ENCODE measurements at regions not wholly inside any gene's neighbourhood (a gene's known extent, or its start where the extent isn't known, plus 50 kb on each side); places are given as distances from the start of the nearest gene placed in this dataset.

DNA sequence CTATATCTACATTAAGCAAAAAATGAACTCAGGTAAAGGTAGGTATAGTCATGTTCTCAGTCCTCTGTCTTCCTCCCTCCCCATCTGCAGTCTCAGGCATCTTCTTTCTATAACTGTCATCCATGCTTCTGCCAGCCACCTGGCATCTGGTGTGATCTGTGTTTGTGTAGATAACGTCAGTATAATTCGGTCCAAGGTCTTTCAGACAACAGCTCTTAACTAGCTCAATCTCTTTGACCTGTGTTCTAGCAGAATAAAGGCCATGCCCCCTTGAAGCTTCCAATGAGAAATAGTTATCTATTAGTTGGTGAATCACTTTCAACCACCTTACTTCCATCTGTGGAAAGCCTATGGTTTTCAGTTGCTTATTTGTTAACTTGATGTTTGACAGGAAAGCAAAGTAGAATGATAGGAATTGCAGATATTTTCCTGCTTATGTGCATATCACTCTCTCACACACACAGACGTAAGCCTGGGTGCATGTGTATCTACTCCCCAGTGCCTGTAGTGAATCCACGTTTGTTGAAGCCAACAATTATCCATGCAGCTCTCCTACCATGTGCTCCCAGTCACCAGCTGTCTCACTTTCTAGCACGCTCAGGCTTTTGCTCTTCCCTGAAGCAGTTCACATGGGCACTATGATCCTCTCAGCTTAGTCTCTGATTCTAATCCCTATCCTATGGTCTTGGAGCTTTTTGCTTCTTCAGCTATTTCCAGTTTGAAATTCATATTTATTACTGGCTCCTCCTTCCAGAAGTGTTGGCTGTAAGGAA, 433.7 kb upstream of the MANEA start:
- H3K4me3 ChIP-seq (ENCODE audit: extremely low read depth in 1 of 4, insufficient read depth in 2 of 4, low read depth in 3 of 4, low read length in 4 of 4) = no peak overlapping the region
- no peak overlapping the region for H3K18ac ChIP-seq (ENCODE audit: extremely low read depth, low read length)
- H4K5ac ChIP-seq (ENCODE audit: insufficient read length, low read depth, low read length) = no peak overlapping the region
- H4K20me1 ChIP-seq (replicated peaks in 1 of 2; ENCODE audit: control insufficient read depth in 1 of 2, insufficient read depth in 2 of 2, low read length in 2 of 2) = no peaks in the 10 kb centered on the region
- FAIRE-seq (no peak), DNase-seq (ENCODE audit: low read depth in 1 of 2, low spot score in 2 of 2) (no peak)
- no peaks in the 10 kb centered on the region for H3K79me1 ChIP-seq (ENCODE audit: low read depth, low read length)
- no peak overlapping the region for H2BK20ac ChIP-seq (ENCODE audit: low read length)
- H3K9ac ChIP-seq (replicated peaks in 1 of 4; ENCODE audit: extremely low read depth in 1 of 4, low read depth in 3 of 4, low read length in 3 of 4) = no peak overlapping the region
- H3K9me3 ChIP-seq (ENCODE audit: insufficient read depth in 2 of 2, low read depth in 1 of 2, low read length in 1 of 2) = no peaks in the 10 kb centered on the region
- no peak overlapping the region for H3K4ac ChIP-seq (replicated peaks; ENCODE audit: insufficient read length, low read depth, low read length)
- H4K8ac ChIP-seq (ENCODE audit: extremely low read depth, insufficient read depth, low read length) = no peak overlapping the region
- no peak overlapping the region for H2BK5ac ChIP-seq (ENCODE audit: low read depth, low read length)
- H3K4me1 ChIP-seq (replicated peaks in 1 of 4; ENCODE audit: control insufficient read depth in 3 of 4, insufficient read depth in 4 of 4, low read length in 3 of 4) = no peaks in the 10 kb centered on the region
- ChIA-PET CTCF (ENCODE audit: partially characterized antibody) (interaction anchor here (0.5 to 1.7 kb wide), 3 partner anchors 10 to 507 kb away, joined by 3 to 5 read pairs (median 4); no protein-coding TSS in a partner anchor), POLR2A (ENCODE audit: partially characterized antibody) (no interaction called here)
- no peaks in the 10 kb centered on the region for H3K36me3 ChIP-seq (ENCODE audit: control insufficient read depth in 2 of 4, insufficient read depth in 4 of 4, low read length in 3 of 4)
- no peak overlapping the region for H3K23ac ChIP-seq (ENCODE audit: insufficient read length)
- no peak overlapping the region for H3K56ac ChIP-seq (replicated peaks; ENCODE audit: insufficient read length, low read depth, low read length)
- no peak overlapping the region for H4K91ac ChIP-seq (replicated peaks; ENCODE audit: insufficient read length, low read length)
- 70% methylated on average over 5 of the region's 5 CpGs; no CpG with 5 or more reads in 1 of the 2 experiments for WGBS, 2 experiments (ENCODE audit: extremely low coverage in 1 of 2, insufficient coverage in 1 of 2, insufficient read length in 1 of 2, insufficient replicate concordance in 2 of 2, low coverage in 1 of 2, low lambda C conversion rate in 2 of 2, missing lambda C conversion rate in 1 of 2)
- H3K27me3 ChIP-seq (replicated peaks in 1 of 4; ENCODE audit: control insufficient read depth in 3 of 4, extremely low read depth in 1 of 4, insufficient read depth in 3 of 4, low read length in 3 of 4) = no peaks in the 10 kb centered on the region
- no peak overlapping the region for H3K4me2 ChIP-seq (ENCODE audit: insufficient read depth in 1 of 2, low read depth in 2 of 2, low read length in 2 of 2)
- no peaks in the 10 kb centered on the region for H3K23me2 ChIP-seq (ENCODE audit: low read depth, low read length)
- H3K14ac ChIP-seq (ENCODE audit: insufficient read length) = no peak overlapping the region
- H2BK15ac ChIP-seq (ENCODE audit: low read length) = no peak overlapping the region
- peak overlapping the region; percentile 58 for H2AFZ ChIP-seq (ENCODE audit: low read length)
- no peak overlapping the region for H2BK120ac ChIP-seq (replicated peaks; ENCODE audit: low read depth, low read length)
- H2BK12ac ChIP-seq (ENCODE audit: low read depth, low read length) = no peak overlapping the region
- H3K27ac ChIP-seq (ENCODE audit: low read depth, low read length) = no peak overlapping the region
- TF ChIP-seq EP300 (IDR thresholded peaks at IDR 0.05; ENCODE audit: borderline replicate concordance in 1 of 2, low read depth in 2 of 2, low read length in 2 of 2) = no peak
- H2AK5ac ChIP-seq (ENCODE audit: low read depth, low read length) = no peak overlapping the region
- H3K79me2 ChIP-seq (ENCODE audit: control insufficient read depth in 1 of 2, insufficient read depth in 2 of 2, low read length in 2 of 2) = no peaks in the 10 kb centered on the region
